PC-9 (cell line): ENCODE measurements at regions not wholly inside any gene's neighbourhood (a gene's known extent, or its start where the extent isn't known, plus 50 kb on each side); places are given as distances from the start of the nearest gene placed in this dataset.
A peak's percentile ranks its signal among the peaks of the same experiment; 100 is the strongest.

Experiments used
- BruUV-seq: library from RNA; stranded (reverse); fragments of 400-500 nt; replicated peaks from 2 replicates; lab custom pipeline; 2021; lab: Mats Ljungman, UMichigan
- CTCF ChIA-PET: fragments of 300-600 bp; sonication (Branson Sonifier 250); formaldehyde crosslinking; loops from one replicate; lab custom pipeline; 2022; ENCODE audit warnings: antibody characterized with exemption; lab: Charles Lee
- POLR2A ChIA-PET: fragments of 300-600 bp; sonication (Branson Sonifier 250); formaldehyde crosslinking; loops from one replicate; lab custom pipeline; 2022; ENCODE audit warnings: antibody characterized with exemption; ENCODE audit not compliant: unreplicated experiment; lab: Charles Lee
- DNase-seq, 2 experiments: peaks; one replicate each; pipeline versions ENCODE4 v3.0.0 to v3.0.0-alpha.2; 2015 to 2022; ENCODE audit warnings: mixed read lengths in 1 of 2
- H2AFZ ChIP-seq: fragments of 200-600 bp; sonication (generic); 2 replicates; pipeline ENCODE4 v1.8.1; 2017; ENCODE audit warnings: antibody characterized with exemption
- H3F3A ChIP-seq: fragments of 200-600 bp; sonication (generic); 2 replicates; pipeline ENCODE4 v1.8.1; 2017; ENCODE audit warnings: antibody characterized with exemption, mild to moderate bottlenecking, low read depth; ENCODE audit not compliant: insufficient read depth
- H3K27ac ChIP-seq: fragments of 200-600 bp; sonication (generic); 2 replicates; pipeline ENCODE4 v1.6.1; 2016; ENCODE audit warnings: mixed run types
- H3K27me3 ChIP-seq: fragments of 200-600 bp; sonication (generic); 2 replicates; pipeline ENCODE4 v1.6.1; 2016; ENCODE audit warnings: low read depth, mixed run types; ENCODE audit not compliant: insufficient read depth
- H3K36me3 ChIP-seq: fragments of 200-600 bp; sonication (generic); 2 replicates; pipeline ENCODE4 v1.6.1; 2016; ENCODE audit warnings: low read depth, mixed run types
- H3K4me1 ChIP-seq: fragments of 200-600 bp; sonication (generic); replicated peaks from 2 replicates; pipeline ENCODE4 v1.6.1; 2016; ENCODE audit warnings: mixed run types; ENCODE audit not compliant: insufficient read depth
- H3K4me2 ChIP-seq: fragments of 200-600 bp; sonication (generic); 2 replicates; pipeline ENCODE4 v1.6.1; 2017; ENCODE audit warnings: mixed run types
- H3K4me3 ChIP-seq: fragments of 200-600 bp; sonication (generic); 2 replicates; pipeline ENCODE4 v1.6.1; 2016; ENCODE audit warnings: mixed run types
- H3K79me2 ChIP-seq: fragments of 200-600 bp; sonication (generic); 2 replicates; pipeline ENCODE4 v1.6.1; 2017; ENCODE audit warnings: low read depth, mixed run types
- H3K9me2 ChIP-seq: fragments of 200-600 bp; sonication (generic); 2 replicates; pipeline ENCODE4 v1.8.1; 2017; ENCODE audit warnings: mild to moderate bottlenecking; ENCODE audit not compliant: insufficient read depth
- H3K9me3 ChIP-seq: fragments of 200-600 bp; sonication (generic); 2 replicates; pipeline ENCODE4 v1.8.1; 2016; ENCODE audit warnings: low read depth; ENCODE audit not compliant: insufficient read depth
- H4K20me1 ChIP-seq: fragments of 200-600 bp; sonication (generic); 2 replicates; pipeline ENCODE4 v1.8.1; 2017; ENCODE audit not compliant: insufficient read depth
- EZH2 ChIP-seq: fragments of 200-600 bp; sonication (generic); IDR thresholded peaks from 2 replicates; pipeline ENCODE4 v1.8.0; 2017; ENCODE audit warnings: antibody characterized with exemption, low read depth
- intact Hi-C: fragments of 100-400 bp; cut with micrococcal nuclease; formaldehyde crosslinking; loops from one replicate; pipeline ENCODE4 v1.10.0; 2022; ENCODE audit not compliant: unreplicated experiment
- TF ChIP-seq, protein P1 (sequence below): fragments of 200-600 bp; sonication (generic); conservative IDR thresholded peaks from 2 replicates; pipeline ENCODE4 v1.6.1; 2017; ENCODE audit warnings: mixed run types, antibody characterized with exemption, mild to moderate bottlenecking, moderate library complexity

DNA sequence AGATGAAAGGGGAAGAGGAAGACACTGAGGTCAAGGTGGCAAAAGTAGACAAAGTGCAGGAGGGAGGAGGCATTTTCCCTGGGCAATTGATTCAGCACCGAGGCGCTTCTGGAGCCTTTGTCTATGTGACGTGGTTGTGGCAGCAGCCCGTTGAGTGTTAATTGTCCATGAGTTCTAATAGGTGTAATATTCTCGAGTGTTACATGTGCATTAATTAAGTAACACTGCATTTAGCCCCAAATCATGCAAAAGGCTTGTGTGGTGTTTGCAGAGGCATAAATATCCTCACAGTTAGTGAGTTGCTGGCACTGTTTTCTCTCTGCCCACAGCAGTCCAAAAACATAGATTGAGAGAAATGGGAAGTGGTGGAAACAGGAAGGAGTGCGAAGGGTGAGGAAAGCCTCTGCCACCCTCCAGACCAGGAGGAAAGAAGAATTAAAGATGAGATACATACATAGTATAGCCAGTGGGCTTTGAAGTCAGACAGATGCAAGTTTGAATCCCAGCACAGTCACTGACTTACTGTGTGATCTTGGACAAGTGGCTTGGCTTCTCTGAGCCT is 361.2 kb downstream of the MN1 start:
- Histone ChIP-seq H4K20me1 (no peaks in the 10 kb centered on the region), H2AFZ (no peak overlapping the region), H3K27ac (no peak overlapping the region), H3K4me3 (no peak overlapping the region), H3F3A (no peaks in the 10 kb centered on the region), H3K9me3 (no peaks in the 10 kb centered on the region), H3K4me2 (no peak overlapping the region), H3K79me2 (no peaks in the 10 kb centered on the region), H3K4me1 (no peaks in the 10 kb centered on the region), H3K36me3 (no peaks in the 10 kb centered on the region), H3K27me3 (no peaks in the 10 kb centered on the region), H3K9me2 (no peaks in the 10 kb centered on the region)
- ChIA-PET POLR2A (no interaction called here), CTCF (no interaction called here)
- intact Hi-C loops: no loop called here
- BruUV-seq: no TSS peak
- TF ChIP-seq, protein P1, sequence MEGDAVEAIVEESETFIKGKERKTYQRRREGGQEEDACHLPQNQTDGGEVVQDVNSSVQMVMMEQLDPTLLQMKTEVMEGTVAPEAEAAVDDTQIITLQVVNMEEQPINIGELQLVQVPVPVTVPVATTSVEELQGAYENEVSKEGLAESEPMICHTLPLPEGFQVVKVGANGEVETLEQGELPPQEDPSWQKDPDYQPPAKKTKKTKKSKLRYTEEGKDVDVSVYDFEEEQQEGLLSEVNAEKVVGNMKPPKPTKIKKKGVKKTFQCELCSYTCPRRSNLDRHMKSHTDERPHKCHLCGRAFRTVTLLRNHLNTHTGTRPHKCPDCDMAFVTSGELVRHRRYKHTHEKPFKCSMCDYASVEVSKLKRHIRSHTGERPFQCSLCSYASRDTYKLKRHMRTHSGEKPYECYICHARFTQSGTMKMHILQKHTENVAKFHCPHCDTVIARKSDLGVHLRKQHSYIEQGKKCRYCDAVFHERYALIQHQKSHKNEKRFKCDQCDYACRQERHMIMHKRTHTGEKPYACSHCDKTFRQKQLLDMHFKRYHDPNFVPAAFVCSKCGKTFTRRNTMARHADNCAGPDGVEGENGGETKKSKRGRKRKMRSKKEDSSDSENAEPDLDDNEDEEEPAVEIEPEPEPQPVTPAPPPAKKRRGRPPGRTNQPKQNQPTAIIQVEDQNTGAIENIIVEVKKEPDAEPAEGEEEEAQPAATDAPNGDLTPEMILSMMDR: no peak
- TF ChIP-seq EZH2: no peak
- peak in 1 of 2 experiments; percentile 20 for DNase-seq

DNA sequence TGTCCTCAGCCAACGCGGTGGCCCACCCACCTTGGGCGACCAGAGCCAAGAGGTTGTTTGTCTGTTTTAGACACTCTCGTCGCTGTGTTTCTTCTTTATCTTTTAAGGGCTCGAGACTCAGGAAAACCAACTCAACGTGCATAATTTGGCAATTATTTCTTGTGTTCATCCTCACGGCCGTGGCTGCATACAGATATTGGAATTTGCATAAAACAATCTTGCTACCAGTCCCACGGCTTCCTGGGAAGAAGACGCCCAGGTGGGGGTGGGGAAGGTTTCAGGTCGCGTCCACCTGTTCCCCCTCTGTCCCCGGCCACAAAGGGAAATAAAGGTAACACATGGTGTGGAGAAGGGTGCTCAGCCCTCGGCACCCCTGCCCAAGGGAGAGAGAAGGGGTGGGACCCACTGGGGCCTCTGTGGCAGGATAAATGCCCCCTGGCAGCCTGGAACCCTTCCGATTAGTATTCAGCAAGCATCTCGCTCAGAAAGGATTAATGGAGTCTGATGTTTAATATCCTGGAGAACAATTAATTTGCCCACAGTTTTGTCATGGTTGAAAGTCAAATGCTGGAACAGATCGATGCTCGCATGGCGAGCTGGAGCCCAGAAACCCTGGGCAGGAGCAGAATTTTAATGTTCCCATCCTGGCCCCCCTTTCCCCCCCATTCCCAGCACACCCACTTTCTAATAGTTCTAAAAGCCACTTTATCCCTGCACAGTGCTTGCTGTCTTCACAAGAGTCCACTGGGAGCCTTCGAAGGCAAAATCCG is 359.7 kb downstream of the MN1 start:
- H3K4me3 ChIP-seq: no peak overlapping the region
- intact Hi-C loops: no loop called here

DNA sequence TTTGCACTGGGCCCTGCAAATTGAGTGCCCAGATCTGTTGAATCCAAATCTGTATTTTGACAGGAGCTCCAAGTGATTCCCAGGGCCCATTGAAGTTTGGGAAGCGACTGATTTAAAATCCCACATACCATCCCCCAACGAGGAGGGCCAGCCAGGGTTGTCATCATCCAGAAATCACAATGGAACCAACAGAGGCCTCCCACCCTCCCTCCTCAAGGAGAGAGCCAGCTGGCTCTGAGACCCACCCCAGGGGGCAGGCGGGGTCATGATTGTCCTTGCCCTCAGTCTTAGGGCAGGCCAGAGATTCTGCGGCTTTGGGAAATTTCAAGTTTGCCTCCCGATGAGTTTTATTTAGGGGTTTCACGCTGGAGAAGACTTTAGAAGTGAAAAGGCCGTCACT is 358.2 kb downstream of the MN1 start:
- H3K4me1 ChIP-seq: no peaks in the 10 kb centered on the region
- H3K27me3 ChIP-seq: no peaks in the 10 kb centered on the region
- no peak overlapping the region for H3K4me2 ChIP-seq
- intact Hi-C loops: no loop called here
- DNase-seq: peak in 1 of 2 experiments; percentile 5
- no TSS peak for BruUV-seq
- H3K9me2 ChIP-seq: no peaks in the 10 kb centered on the region
- H2AFZ ChIP-seq: no peak overlapping the region
- no peak for TF ChIP-seq EZH2
- TF ChIP-seq, protein P1: no peak
- ChIA-PET CTCF (no interaction called here), POLR2A (interaction anchor here (0.7 kb wide), 1 partner anchor 233 kb away, joined by 4 read pairs; no protein-coding TSS in a partner anchor)
- H3F3A ChIP-seq: no peaks in the 10 kb centered on the region
- H3K27ac ChIP-seq: no peak overlapping the region
- no peaks in the 10 kb centered on the region for H3K9me3 ChIP-seq
- H4K20me1 ChIP-seq: no peaks in the 10 kb centered on the region
- H3K36me3 ChIP-seq: no peaks in the 10 kb centered on the region
- no peak overlapping the region for H3K4me3 ChIP-seq
- no peaks in the 10 kb centered on the region for H3K79me2 ChIP-seq

More for the DNA sequence above, 359.7 kb downstream of the MN1 start:
- Histone ChIP-seq H2AFZ (no peak overlapping the region), H4K20me1 (no peaks in the 10 kb centered on the region), H3K27ac (no peak overlapping the region), H3K4me2 (no peak overlapping the region), H3K79me2 (no peaks in the 10 kb centered on the region), H3F3A (no peaks in the 10 kb centered on the region), H3K9me2 (no peaks in the 10 kb centered on the region), H3K27me3 (no peaks in the 10 kb centered on the region), H3K4me1 (no peaks in the 10 kb centered on the region), H3K9me3 (no peaks in the 10 kb centered on the region), H3K36me3 (no peaks in the 10 kb centered on the region)
- ChIA-PET POLR2A (no interaction called here), CTCF (no interaction called here)
- BruUV-seq: no TSS peak
- peak in 1 of 2 experiments; percentile 9 for DNase-seq
- TF ChIP-seq EZH2: no peak
- TF ChIP-seq, protein P1: no peak
